K562 (cell line): ENCODE measurements at regions not wholly inside any gene's neighbourhood (a gene's known extent, or its start where the extent isn't known, plus 50 kb on each side); places are given as distances from the start of the nearest gene placed in this dataset.

Source experiments
- ATAC-seq: fragments of 200-7000 bp; cut with Tn5 transposase; 3 replicates; pipeline ENCODE4 v1.9.1; 2020; ENCODE audit warnings: moderate library complexity
- BruUV-seq: library from RNA; stranded (reverse); fragments of 400-500 nt; replicated peaks from 2 replicates; lab custom pipeline; 2021; lab: Mats Ljungman, UMichigan
- CTCF ChIA-PET: fragments of 300-600 bp; formaldehyde crosslinking; extraction: SDS; loops from one replicate; lab custom pipeline; 2021; ENCODE audit warnings: low intra/inter-chr PET ratio; lab: Yijun Ruan, JAX
- POLR2A ChIA-PET: fragments of 300-600, 350-650 bp; sonication (Branson Sonifier 250); formaldehyde crosslinking; extraction: SDS; loops from one replicate; lab custom pipeline; 2021; ENCODE audit warnings: antibody characterized with exemption, inconsistent platforms; lab: Yijun Ruan, JAX
- DNase-seq, 4 experiments: peaks; one replicate each; pipeline versions ENCODE4 v3.0.0 to v3.0.0-alpha.2; 2011 to 2018; ENCODE audit warnings: low spot score in 3 of 4, mixed read lengths in 3 of 4; ENCODE audit errors: extremely low read depth in 1 of 4
- FAIRE-seq: peaks from 2 replicates; lab custom pipeline; 2011; peaks lifted over from hg19 to GRCh38; lab: Jason Lieb, UNC
- H2AFZ ChIP-seq: 2 replicates; pipeline ENCODE4 v1.6.0; 2011; ENCODE audit warnings: low read depth, low read length, control low read depth, inconsistent platforms
- H3K27ac ChIP-seq: fragments of 200-600 bp; 3 replicates; pipeline ENCODE4 v1.8.0; 2011; ENCODE audit warnings: low read depth, mild to moderate bottlenecking, control low read depth, inconsistent platforms, low read length, moderate library complexity, mixed read lengths; ENCODE audit errors: extremely low read depth
- H3K27me3 ChIP-seq, 2 experiments: fragments of 300-600 bp in 1 of 2; 2 replicates in 1 of 2; 3 replicates in 1 of 2; pipeline versions ENCODE4 v1.6.0 to v1.8.0; 2011; ENCODE audit warnings: inconsistent platforms in 2 of 2, low read length in 2 of 2, mild to moderate bottlenecking in 1 of 2, mixed read lengths in 1 of 2, moderate library complexity in 1 of 2; ENCODE audit not compliant: control insufficient read depth in 2 of 2, insufficient read depth in 2 of 2
- H3K36me3 ChIP-seq: fragments of 300-600 bp; 3 replicates; pipeline ENCODE4 v1.8.0; 2011; ENCODE audit warnings: mild to moderate bottlenecking, low read length, inconsistent platforms; ENCODE audit not compliant: control insufficient read depth, insufficient read depth
- H3K4me1 ChIP-seq, 2 experiments: fragments of 200-600 bp in 1 of 2; replicated peaks in 1 of 2; 2 replicates in 1 of 2; 3 replicates in 1 of 2; pipeline versions ENCODE4 v1.5.1 to v1.8.0; 2011; ENCODE audit warnings: inconsistent platforms in 2 of 2, low read length in 2 of 2, mild to moderate bottlenecking in 1 of 2, mixed read lengths in 1 of 2, moderate library complexity in 1 of 2; ENCODE audit not compliant: control insufficient read depth in 2 of 2, insufficient read depth in 2 of 2
- H3K4me2 ChIP-seq: 2 replicates; pipeline ENCODE4 v1.6.1; 2011; ENCODE audit warnings: low read length, control low read depth, inconsistent platforms, mixed read lengths; ENCODE audit not compliant: insufficient read depth
- H3K4me3 ChIP-seq: fragments of 200-600 bp; sonication (generic), shearing (Covaris generic); 2 replicates; pipeline ENCODE4 v1.5.1; 2016; ENCODE audit warnings: control low read depth, inconsistent platforms
- H3K79me2 ChIP-seq: fragments of 200-600 bp; 3 replicates; pipeline ENCODE4 v1.8.0; 2011; ENCODE audit warnings: low read length, inconsistent platforms; ENCODE audit not compliant: control insufficient read depth, insufficient read depth
- H3K9ac ChIP-seq, 2 experiments: 2 replicates each; pipeline versions ENCODE4 v1.6.0 to v1.6.1; 2011; ENCODE audit warnings: low read depth in 2 of 2, low read length in 2 of 2, control low read depth in 1 of 2, inconsistent platforms in 1 of 2, mild to moderate bottlenecking in 1 of 2, mixed read lengths in 1 of 2; ENCODE audit not compliant: insufficient read depth in 1 of 2
- H3K9me1 ChIP-seq: one replicate; pipeline ENCODE4 v1.6.0; 2011; ENCODE audit warnings: inconsistent platforms, mild to moderate bottlenecking, low read length, moderate library complexity; ENCODE audit not compliant: control insufficient read depth, insufficient read depth
- H3K9me3 ChIP-seq: replicated peaks from 2 replicates; pipeline ENCODE4 v1.5.1; 2011; ENCODE audit warnings: low read depth, low read length, inconsistent platforms; ENCODE audit not compliant: control insufficient read depth, insufficient read depth
- H4K20me1 ChIP-seq: replicated peaks from 2 replicates; pipeline ENCODE4 v1.6.1; 2011; ENCODE audit warnings: low read length, inconsistent platforms, mixed read lengths; ENCODE audit not compliant: control insufficient read depth, insufficient read depth
- MECOM ChIP-seq: fragments of 250-450 bp; sonication (Bioruptor Pico); IDR thresholded peaks from 2 replicates; pipeline ENCODE4 v1.8.0; 2022; ENCODE audit warnings: inconsistent platforms
- SRF ChIP-seq, 2 experiments: fragments of 250-450, 450-650 bp in 1 of 2; sonication (Bioruptor Pico) in 1 of 2; sonication (generic) in 1 of 2; formaldehyde crosslinking; IDR thresholded peaks; 2 replicates each; pipeline versions ENCODE4 v1.5.0 to v1.5.1; 2020 to 2022; ENCODE audit warnings: mild to moderate bottlenecking in 1 of 2, missing genetic modification reagents in 1 of 2
- SRSF9 ChIP-seq: fragments of 200-400 bp; formaldehyde crosslinking; IDR thresholded peaks from 2 replicates; pipeline ENCODE4 v1.6.1; 2017; ENCODE audit warnings: low read depth, low read length, borderline replicate concordance
- XRCC3 ChIP-seq: fragments of 450-650 bp; IDR thresholded peaks from 2 replicates; pipeline ENCODE4 v1.6.1; 2017; ENCODE audit warnings: mild to moderate bottlenecking, moderate library complexity
- ZNF143 ChIP-seq: sonication (generic); formaldehyde crosslinking; IDR thresholded peaks from 2 replicates; pipeline ENCODE4 v1.9.0; 2022; ENCODE audit warnings: mild to moderate bottlenecking, missing genetic modification reagents
- WGBS: fragments of 100-300 bp; shearing (Covaris generic); methylation state at CpG from one replicate; pipeline ENCODE4 v1.1.6; 2016; ENCODE audit warnings: low coverage, mixed read lengths; ENCODE audit not compliant: insufficient coverage; ENCODE audit errors: missing lambda C conversion rate; 5-methylcytosine and 5-hydroxymethylcytosine counted together
- in situ Hi-C: fragments of 300-500 bp; cut with MboI; formaldehyde crosslinking; loops from 4 replicates; pipeline ENCODE4 v1.15.0; 2018; ENCODE audit warnings: inconsistent platforms, mixed read lengths
- intact Hi-C: fragments of 100-400 bp; cut with micrococcal nuclease; formaldehyde crosslinking; loops from 2 replicates; pipeline ENCODE4 v1.14.2; 2022
- TF ChIP-seq, protein P1 (sequence below): fragments of 250-450 bp; sonication (Bioruptor Pico); IDR thresholded peaks from 2 replicates; pipeline ENCODE4 v1.6.1; 2021; ENCODE audit warnings: mild to moderate bottlenecking
- TF ChIP-seq, protein P2 (sequence below): fragments of 250-450 bp; sonication (Bioruptor Pico); IDR thresholded peaks from 2 replicates; pipeline ENCODE4 v1.9.0; 2021; ENCODE audit warnings: mild to moderate bottlenecking, inconsistent platforms

DNA sequence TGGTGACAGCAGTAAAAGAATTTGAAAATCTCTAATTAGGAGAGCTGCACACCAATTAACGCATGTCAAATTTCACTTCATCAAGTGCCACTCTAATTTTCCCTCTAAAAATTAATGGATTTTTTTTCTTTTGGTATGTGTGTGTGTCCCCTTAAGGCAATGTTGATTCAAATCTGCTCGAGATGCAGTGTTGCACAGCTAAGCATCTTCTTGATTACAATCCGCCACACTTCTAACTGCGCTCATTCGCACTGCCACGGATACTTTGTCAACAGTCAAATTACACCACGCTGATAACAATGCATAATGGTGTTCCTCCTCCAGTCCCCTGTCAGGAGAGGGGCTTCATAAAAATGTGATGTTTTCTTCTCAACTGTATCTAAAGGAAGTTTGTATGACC is 261.4 kb downstream of the MEIS1 start:
- DNase-seq (no peak), FAIRE-seq (no peak)
- Histone ChIP-seq H3K27ac (no peak overlapping the region), H3K4me2 (no peak overlapping the region), H3K9ac (no peak overlapping the region), H3K9me3 (no peaks in the 10 kb centered on the region), H4K20me1 (no peaks in the 10 kb centered on the region), H3K4me3 (no peak overlapping the region)
- no TSS peak for BruUV-seq
- POLR2A ChIA-PET, result no interaction called here
- TF ChIP-seq MECOM (no peak), ZNF143 (CRISPR knock-in tag) (no peak), XRCC3 (no peak), SRSF9 (no peak), SRF (CRISPR knock-in tag; IDR thresholded peaks at IDR 0.05) (no peak)
- TF ChIP-seq, protein P1, sequence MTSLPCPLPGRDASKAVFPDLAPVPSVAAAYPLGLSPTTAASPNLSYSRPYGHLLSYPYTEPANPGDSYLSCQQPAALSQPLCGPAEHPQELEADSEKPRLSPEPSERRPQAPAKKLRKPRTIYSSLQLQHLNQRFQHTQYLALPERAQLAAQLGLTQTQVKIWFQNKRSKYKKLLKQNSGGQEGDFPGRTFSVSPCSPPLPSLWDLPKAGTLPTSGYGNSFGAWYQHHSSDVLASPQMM (CRISPR knock-in tag), result no peak
- TF ChIP-seq, protein P2, sequence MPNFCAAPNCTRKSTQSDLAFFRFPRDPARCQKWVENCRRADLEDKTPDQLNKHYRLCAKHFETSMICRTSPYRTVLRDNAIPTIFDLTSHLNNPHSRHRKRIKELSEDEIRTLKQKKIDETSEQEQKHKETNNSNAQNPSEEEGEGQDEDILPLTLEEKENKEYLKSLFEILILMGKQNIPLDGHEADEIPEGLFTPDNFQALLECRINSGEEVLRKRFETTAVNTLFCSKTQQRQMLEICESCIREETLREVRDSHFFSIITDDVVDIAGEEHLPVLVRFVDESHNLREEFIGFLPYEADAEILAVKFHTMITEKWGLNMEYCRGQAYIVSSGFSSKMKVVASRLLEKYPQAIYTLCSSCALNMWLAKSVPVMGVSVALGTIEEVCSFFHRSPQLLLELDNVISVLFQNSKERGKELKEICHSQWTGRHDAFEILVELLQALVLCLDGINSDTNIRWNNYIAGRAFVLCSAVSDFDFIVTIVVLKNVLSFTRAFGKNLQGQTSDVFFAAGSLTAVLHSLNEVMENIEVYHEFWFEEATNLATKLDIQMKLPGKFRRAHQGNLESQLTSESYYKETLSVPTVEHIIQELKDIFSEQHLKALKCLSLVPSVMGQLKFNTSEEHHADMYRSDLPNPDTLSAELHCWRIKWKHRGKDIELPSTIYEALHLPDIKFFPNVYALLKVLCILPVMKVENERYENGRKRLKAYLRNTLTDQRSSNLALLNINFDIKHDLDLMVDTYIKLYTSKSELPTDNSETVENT (CRISPR knock-in tag), result no peak
- TF ChIP-seq, all 486 proteins: peak for 0
- Histone ChIP-seq H3K27me3 (no peaks in the 10 kb centered on the region), H3K79me2 (no peaks in the 10 kb centered on the region), H2AFZ (no peak overlapping the region), H3K9me1 (no peaks in the 10 kb centered on the region), H3K36me3 (no peaks in the 10 kb centered on the region), H3K4me1 (no peaks in the 10 kb centered on the region)
- in situ Hi-C loops (no loop called here), intact Hi-C loops (loop anchor here (10.0 kb wide), 1 partner anchor 778 kb away; no protein-coding TSS in a partner anchor)
- 2% methylated on average over 7 of the region's 7 CpGs for WGBS
- ATAC-seq, result no peak
- CTCF ChIA-PET, result no interaction called here
